Ovary (tissue), 7 donors: ENCODE measurements at regions not wholly inside any gene's neighbourhood (a gene's known extent, or its start where the extent isn't known, plus 50 kb on each side); places are given as distances from the start of the nearest gene placed in this dataset.

ENCODE experiments used
- DNase-seq, 5 donors: peaks; one replicate each; pipeline ENCODE4 v3.0.0-alpha.2; 2019 to 2020
- H3K27ac ChIP-seq, 2 donors: fragments of 200-600 bp; one replicate each; pipeline versions ENCODE4 v1.5.1 to v1.8.0; 2019 to 2022
- H3K27me3 ChIP-seq: fragments of 200-600 bp; one replicate; pipeline ENCODE4 v1.8.0; 2022
- H3K36me3 ChIP-seq: fragments of 200-600 bp; sonication (generic); one replicate; pipeline ENCODE4 v1.5.1; 2019
- H3K4me1 ChIP-seq: one replicate; pipeline ENCODE4 v1.8.1; 2013; ENCODE audit warnings: mild to moderate bottlenecking, moderate library complexity; ENCODE audit not compliant: insufficient read depth
- H3K4me3 ChIP-seq: fragments of 200-600 bp; sonication (generic); one replicate; pipeline ENCODE4 v1.5.1; 2017
- H3K9me3 ChIP-seq, 2 donors: fragments of 200-600 bp in 1 of 2; sonication (generic) in 1 of 2; one replicate each; pipeline versions ENCODE4 v1.5.1 to v1.8.1; 2013 to 2019; ENCODE audit warnings: mild to moderate bottlenecking in 1 of 2, moderate library complexity in 1 of 2
- EP300 ChIP-seq: sonication (generic); formaldehyde crosslinking; IDR thresholded peaks from one replicate; pipeline ENCODE4 v1.6.1; 2017; ENCODE audit warnings: antibody characterized with exemption
- POLR2A ChIP-seq: fragments of 450-650 bp; IDR thresholded peaks from one replicate; pipeline ENCODE4 v1.6.1; 2017; ENCODE audit warnings: antibody characterized with exemption, mild to moderate bottlenecking, moderate library complexity
- WGBS, 3 donors: extraction: QIAGEN DNeasy Blood & Tissue Kit in 1 of 3; methylation state at CpG; one replicate each; pipeline versions ENCODE4 v1.1.5 to v1.1.7; 2013 to 2017; 5-methylcytosine and 5-hydroxymethylcytosine counted together
- intact Hi-C, 4 donors: fragments of 100-400 bp; cut with DNase I; formaldehyde crosslinking; loops; one replicate each; pipeline versions ENCODE4 v1.11.0 to v1.15.1; 2022 to 2023
- TF ChIP-seq, protein P1 (sequence below), 3 donors: fragments of 450-650 bp in 2 of 3; fragments of 200-600 bp in 1 of 3; IDR thresholded peaks; one replicate each; pipeline versions ENCODE4 v1.5.1 to v1.8.0; 2016 to 2022; ENCODE audit warnings: antibody characterized with exemption in 3 of 3, mild to moderate bottlenecking in 1 of 3
- donor health status: DM: no; HTN: no; CAD: no; lungs with moderate emphysema.
- donor health status: DM: no; HTN: no; CAD: no.
- donor health status: Bipolar disorder and iron deficiency.
- donor health status: DM: no; HTN: no; CAD: no.
- donor health status: DM: yes; HTN: yes; CAD: no.

DNA sequence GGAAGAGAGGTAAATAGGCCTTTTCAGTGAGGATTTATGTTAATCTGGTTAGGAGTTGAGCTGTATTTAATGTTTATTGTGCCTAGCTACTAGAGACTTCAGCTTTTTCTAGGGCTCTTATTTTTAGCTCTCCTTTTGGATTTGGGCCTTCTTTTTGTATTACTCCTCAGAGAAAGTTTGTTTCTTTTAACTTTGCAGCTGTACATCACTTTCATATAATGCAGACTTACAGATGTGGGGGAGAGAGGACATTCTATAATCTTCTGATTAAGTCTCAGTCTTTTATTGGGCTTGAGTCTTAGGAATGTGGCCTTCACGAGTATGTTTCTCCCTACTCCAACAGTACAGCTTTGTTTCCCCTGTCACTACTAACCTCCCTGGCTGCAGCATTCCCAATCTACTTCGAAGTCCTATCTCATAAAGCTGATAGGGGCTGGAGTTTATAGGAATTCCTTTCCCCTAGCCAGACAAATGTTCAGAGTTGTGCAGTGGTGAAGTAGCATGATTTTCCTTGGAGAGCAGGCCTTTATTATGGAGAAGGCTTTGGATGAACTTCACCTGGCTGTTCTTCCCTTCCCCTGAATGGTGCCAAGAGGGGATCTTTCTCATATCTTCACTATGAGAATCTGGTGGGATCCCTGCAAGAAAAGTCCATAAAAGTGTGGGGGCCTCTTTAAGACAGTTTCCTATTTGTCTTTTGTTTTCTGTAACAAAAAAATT lies 82.2 kb upstream of the CBLB start:
- DNase-seq: no peak
- Histone ChIP-seq H3K4me1 (no peaks in the 10 kb centered on the region), H3K27ac (no peak overlapping the region), H3K36me3 (no peaks in the 10 kb centered on the region), H3K9me3 (no peaks in the 10 kb centered on the region), H3K27me3 (no peaks in the 10 kb centered on the region), H3K4me3 (no peak overlapping the region)
- intact Hi-C loops: no loop called here
- TF ChIP-seq, protein P1, sequence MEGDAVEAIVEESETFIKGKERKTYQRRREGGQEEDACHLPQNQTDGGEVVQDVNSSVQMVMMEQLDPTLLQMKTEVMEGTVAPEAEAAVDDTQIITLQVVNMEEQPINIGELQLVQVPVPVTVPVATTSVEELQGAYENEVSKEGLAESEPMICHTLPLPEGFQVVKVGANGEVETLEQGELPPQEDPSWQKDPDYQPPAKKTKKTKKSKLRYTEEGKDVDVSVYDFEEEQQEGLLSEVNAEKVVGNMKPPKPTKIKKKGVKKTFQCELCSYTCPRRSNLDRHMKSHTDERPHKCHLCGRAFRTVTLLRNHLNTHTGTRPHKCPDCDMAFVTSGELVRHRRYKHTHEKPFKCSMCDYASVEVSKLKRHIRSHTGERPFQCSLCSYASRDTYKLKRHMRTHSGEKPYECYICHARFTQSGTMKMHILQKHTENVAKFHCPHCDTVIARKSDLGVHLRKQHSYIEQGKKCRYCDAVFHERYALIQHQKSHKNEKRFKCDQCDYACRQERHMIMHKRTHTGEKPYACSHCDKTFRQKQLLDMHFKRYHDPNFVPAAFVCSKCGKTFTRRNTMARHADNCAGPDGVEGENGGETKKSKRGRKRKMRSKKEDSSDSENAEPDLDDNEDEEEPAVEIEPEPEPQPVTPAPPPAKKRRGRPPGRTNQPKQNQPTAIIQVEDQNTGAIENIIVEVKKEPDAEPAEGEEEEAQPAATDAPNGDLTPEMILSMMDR (IDR thresholded peaks at IDR 0.05): no peak
- TF ChIP-seq EP300 (no peak), POLR2A (no peak)
- 2 to 7% (median 2%) methylated on average over 2 of the region's 2 CpGs for WGBS, 3 donors

DNA sequence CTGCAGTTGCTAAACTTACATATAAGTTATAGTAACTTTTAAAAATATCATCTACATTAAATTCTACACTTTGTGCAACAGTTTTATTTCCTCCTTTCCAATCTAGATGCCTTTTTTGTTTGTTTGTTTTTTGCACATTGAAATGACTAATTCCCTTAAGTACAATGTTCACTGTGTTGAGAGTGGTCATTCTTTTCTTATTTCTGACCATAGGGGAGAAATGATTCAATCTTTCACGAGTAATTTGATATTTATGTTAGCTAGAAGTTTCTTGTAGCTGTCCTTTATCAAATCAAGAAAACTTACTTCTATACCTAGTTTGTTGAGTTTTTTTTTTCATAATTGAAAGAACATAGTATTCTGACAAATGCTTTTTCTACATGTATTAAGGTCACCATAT lies 85.0 kb upstream of the CBLB start:
- Histone ChIP-seq H3K27ac (no peak overlapping the region), H3K36me3 (no peaks in the 10 kb centered on the region), H3K27me3 (no peaks in the 10 kb centered on the region), H3K9me3 (no peaks in the 10 kb centered on the region), H3K4me3 (no peak overlapping the region), H3K4me1 (no peaks in the 10 kb centered on the region)
- no peak for DNase-seq
- TF ChIP-seq POLR2A (no peak), EP300 (no peak)
- TF ChIP-seq, protein P1 (IDR thresholded peaks at IDR 0.05): no peak
- WGBS, 3 donors: 77 to 100% (median 90%) methylated on average over 1 of the region's 1 CpG
- intact Hi-C loops: no loop called here

DNA sequence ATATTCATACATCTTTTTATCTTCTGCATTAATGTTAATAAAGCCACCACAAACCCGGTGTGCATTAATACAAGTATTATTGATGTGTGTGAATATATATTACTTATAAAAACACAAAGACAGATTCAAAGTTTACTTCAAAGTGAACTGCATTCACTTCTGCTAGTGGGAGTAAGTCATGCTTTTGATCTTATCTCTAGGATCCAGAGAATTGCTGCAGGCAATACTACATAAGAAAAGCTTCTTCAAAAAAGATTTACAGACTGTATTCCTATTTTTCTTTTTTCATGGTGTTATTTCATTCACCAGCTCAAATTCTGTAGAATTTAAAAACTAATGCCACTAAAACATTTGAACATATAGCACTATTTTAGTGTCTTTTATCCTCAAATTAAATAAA lies 87.5 kb upstream of the CBLB start:
- intact Hi-C loops: no loop called here
- TF ChIP-seq POLR2A (no peak), EP300 (no peak)
- TF ChIP-seq, protein P1 (IDR thresholded peaks at IDR 0.05): no peak
- H3K27ac ChIP-seq: no peak overlapping the region

DNA sequence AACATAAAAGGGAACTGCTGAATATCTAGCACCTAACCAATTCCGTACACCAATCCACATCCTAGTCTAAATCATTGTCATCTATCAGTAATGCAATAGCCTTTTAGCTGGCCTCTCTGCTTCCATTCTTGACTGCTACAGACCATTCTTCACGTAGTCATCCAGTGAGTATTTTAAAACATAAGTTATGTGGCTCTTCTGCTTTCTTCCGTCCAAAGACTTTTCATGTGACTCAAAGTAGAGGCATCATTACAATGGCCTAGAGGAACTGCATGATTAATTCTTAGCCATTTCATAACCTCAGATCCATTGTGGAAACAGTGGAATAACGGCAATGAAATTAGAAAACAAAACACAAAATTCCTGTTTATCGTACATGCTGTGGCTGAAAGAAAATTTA lies 88.9 kb upstream of the CBLB start:
- TF ChIP-seq EP300 (no peak), POLR2A (no peak)
- TF ChIP-seq, protein P1 (IDR thresholded peaks at IDR 0.05): no peak
- no peak for DNase-seq
- Histone ChIP-seq H3K4me3 (no peak overlapping the region), H3K27me3 (no peaks in the 10 kb centered on the region), H3K9me3 (no peaks in the 10 kb centered on the region), H3K4me1 (no peaks in the 10 kb centered on the region), H3K36me3 (no peaks in the 10 kb centered on the region), H3K27ac (no peak overlapping the region)
- intact Hi-C loops: no loop called here
- WGBS, 3 donors: 94 to 97% (median 96%) methylated on average over 5 of the region's 5 CpGs

More for the DNA sequence above, 87.5 kb upstream of the CBLB start:
- H3K4me3 ChIP-seq: no peak overlapping the region
- 69 to 86% (median 74%) methylated on average over 1 of the region's 1 CpG for WGBS, 3 donors
- no peak for DNase-seq
- no peaks in the 10 kb centered on the region for H3K27me3 ChIP-seq
- no peaks in the 10 kb centered on the region for H3K9me3 ChIP-seq
- H3K4me1 ChIP-seq: no peaks in the 10 kb centered on the region
- no peaks in the 10 kb centered on the region for H3K36me3 ChIP-seq
